SH-SY5Y (cell line): ENCODE measurements at regions not wholly inside any gene's neighbourhood (a gene's known extent, or its start where the extent isn't known, plus 50 kb on each side); places are given as distances from the start of the nearest gene placed in this dataset.

Source experiments
- GATA2 ChIP-seq: IDR thresholded peaks from 2 replicates; pipeline ENCODE4 v1.6.1; 2011; ENCODE audit warnings: mild to moderate bottlenecking, low read depth, low read length
- GATA3 ChIP-seq: IDR thresholded peaks from 2 replicates; pipeline ENCODE4 v1.6.1; 2011; ENCODE audit warnings: low read depth, mild to moderate bottlenecking, low read length, moderate library complexity

GRCh38 chr4:174069848-174070330, 213.6 kb downstream of the FBXO8 start:
- TF ChIP-seq GATA3 (peak; percentile 99), GATA2 (peak; percentile 92)
